ENCODE measurements at regions not wholly inside any gene's neighbourhood (a gene's known extent, or its start where the extent isn't known, plus 50 kb on each side); places are given as distances from the start of the nearest gene placed in this dataset.
"Not testable (repeated sequence)": the region's sequence is repeated elsewhere in the genome, so short reads cannot be mapped to it uniquely, and the experiment has no call there.

DNA sequence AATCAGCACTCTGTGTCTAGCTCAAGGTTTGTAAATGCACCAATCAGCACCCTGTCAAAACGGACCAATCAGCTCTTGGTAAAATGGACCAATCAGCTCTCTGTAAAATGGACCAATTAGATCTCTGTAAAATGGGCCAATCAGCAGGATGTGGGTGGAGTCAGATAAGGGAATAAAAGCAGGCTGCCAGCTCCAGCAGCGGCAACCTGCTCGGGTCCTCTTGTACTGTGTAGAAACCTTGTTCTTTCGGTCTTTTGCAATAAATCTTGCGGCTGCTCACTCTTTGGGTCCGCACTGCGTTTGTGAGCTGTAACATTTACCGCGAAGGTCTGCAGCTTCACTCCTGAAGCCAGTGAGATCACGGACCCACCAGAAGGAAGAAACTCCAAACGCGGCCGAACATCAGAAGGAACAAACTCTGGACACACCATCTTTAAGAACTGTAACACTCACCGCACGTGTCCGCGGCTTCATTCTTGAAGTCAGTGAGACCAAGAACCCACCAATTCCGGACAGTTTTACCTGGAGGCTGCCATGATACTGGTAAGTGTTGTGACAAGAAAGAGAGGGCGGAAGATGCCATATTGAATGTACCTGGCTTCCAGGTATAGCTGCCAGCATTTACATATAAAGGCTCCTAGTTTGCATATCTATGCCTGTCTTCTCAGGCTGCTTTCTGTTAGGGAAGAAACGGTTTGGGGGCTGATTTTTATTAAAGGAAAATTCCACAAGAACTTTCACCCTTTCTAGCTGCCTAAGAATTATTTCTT, 758.5 kb upstream of the CTNND2 start:
- Histone ChIP-seq H2AFZ (ENCODE audit: low read length) (no peak overlapping the region), H3K9me3 (ENCODE audit: low read length) (no peaks in the 10 kb centered on the region; the same call in 1 of the 2 replicates), H4K20me1 (ENCODE audit: insufficient read depth, low read length) (no peaks in the 10 kb centered on the region), H3K4me2 (ENCODE audit: low read length) (no peak overlapping the region), H3K79me2 (ENCODE audit: insufficient read depth, low read depth, low read length) (no peaks in the 10 kb centered on the region), H3K27ac (ENCODE audit: low read depth, low read length, poor library complexity, severe bottlenecking) (no peak overlapping the region), H3K4me1 (ENCODE audit: insufficient read depth, low read length, poor library complexity, severe bottlenecking) (no peaks in the 10 kb centered on the region), H3K4me3 (ENCODE audit: low read depth, low read length, poor library complexity, severe bottlenecking) (no peak overlapping the region), H3K36me3 (ENCODE audit: insufficient read depth, low read length) (no peaks in the 10 kb centered on the region), H3K9me2 (ENCODE audit: insufficient read depth, low read length) (no peaks in the 10 kb centered on the region)
- intact Hi-C loops (cut with micrococcal nuclease; ENCODE audit: unreplicated experiment) = no loop called here
- TF ChIP-seq, protein P1, sequence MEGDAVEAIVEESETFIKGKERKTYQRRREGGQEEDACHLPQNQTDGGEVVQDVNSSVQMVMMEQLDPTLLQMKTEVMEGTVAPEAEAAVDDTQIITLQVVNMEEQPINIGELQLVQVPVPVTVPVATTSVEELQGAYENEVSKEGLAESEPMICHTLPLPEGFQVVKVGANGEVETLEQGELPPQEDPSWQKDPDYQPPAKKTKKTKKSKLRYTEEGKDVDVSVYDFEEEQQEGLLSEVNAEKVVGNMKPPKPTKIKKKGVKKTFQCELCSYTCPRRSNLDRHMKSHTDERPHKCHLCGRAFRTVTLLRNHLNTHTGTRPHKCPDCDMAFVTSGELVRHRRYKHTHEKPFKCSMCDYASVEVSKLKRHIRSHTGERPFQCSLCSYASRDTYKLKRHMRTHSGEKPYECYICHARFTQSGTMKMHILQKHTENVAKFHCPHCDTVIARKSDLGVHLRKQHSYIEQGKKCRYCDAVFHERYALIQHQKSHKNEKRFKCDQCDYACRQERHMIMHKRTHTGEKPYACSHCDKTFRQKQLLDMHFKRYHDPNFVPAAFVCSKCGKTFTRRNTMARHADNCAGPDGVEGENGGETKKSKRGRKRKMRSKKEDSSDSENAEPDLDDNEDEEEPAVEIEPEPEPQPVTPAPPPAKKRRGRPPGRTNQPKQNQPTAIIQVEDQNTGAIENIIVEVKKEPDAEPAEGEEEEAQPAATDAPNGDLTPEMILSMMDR (conservative IDR thresholded peaks at IDR 0.05; ENCODE audit: low read length) = no peak
- TF ChIP-seq EZH2phosphoT487 (IDR thresholded peaks at IDR 0.05; ENCODE audit: borderline replicate concordance, low read depth, low read length) = no peak
- no peak for DNase-seq (ENCODE audit: low spot score)
- POLR2A ChIA-PET = no interaction called here
- CTCF ChIA-PET (ENCODE audit: unreplicated experiment) = no interaction called here
- no TSS peak for BruUV-seq (replicated peaks)

DNA sequence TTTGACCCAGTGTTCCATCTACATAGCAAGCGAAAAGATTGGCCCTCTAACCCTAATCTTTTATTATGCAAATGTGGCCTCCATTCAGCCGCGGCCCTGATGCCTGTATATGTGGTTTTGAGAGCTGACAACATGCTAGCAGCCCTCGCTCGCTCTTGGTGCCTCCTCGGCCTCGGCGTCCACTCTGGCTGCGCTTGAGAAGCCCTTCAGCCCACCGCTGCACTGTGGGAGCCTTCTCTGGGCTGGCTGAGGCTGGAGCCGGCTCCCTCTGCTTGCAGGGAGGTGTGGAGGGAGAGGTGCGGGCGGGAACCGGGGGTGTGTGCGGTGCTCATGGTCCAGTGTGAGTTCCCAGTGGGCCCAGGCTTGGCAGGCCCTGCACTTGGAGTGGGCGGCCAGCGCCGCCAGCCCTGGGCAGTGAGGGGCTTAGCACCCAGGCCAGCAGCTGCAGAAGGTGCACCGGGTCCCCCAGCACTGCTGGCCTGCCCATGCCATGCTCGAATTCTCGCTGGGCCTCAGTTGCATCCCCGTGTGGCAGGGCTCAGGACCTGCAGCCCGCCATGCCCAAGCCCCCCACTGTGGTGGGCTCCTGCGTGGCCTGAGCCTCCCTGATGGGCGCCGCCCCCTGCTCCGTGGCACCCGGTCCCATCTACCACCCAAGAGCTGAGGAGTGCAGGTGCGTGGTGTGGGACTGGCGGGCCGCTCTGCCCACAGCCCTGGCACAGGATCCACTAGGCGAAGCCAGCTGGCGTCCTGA, 757.5 kb upstream of the CTNND2 start:
- CTCF ChIA-PET (ENCODE audit: unreplicated experiment) = no interaction called here
- Histone ChIP-seq H3K9me2 (ENCODE audit: insufficient read depth, low read length) (no peaks in the 10 kb centered on the region), H3K36me3 (ENCODE audit: insufficient read depth, low read length) (no peaks in the 10 kb centered on the region), H3K4me1 (ENCODE audit: insufficient read depth, low read length, poor library complexity, severe bottlenecking) (no peaks in the 10 kb centered on the region), H3K4me3 (ENCODE audit: low read depth, low read length, poor library complexity, severe bottlenecking) (no peak overlapping the region), H2AFZ (ENCODE audit: low read length) (no peak overlapping the region), H3K4me2 (ENCODE audit: low read length) (no peak overlapping the region), H3K27ac (ENCODE audit: low read depth, low read length, poor library complexity, severe bottlenecking) (no peak overlapping the region), H3K79me2 (ENCODE audit: insufficient read depth, low read depth, low read length) (no peaks in the 10 kb centered on the region), H3K9me3 (ENCODE audit: low read length) (no peaks in the 10 kb centered on the region; the same call in 1 of the 2 replicates), H4K20me1 (ENCODE audit: insufficient read depth, low read length) (no peaks in the 10 kb centered on the region)
- POLR2A ChIA-PET = no interaction called here
- BruUV-seq (replicated peaks) = no TSS peak
- DNase-seq (ENCODE audit: low spot score) = no peak
- no peak for TF ChIP-seq EZH2phosphoT487 (IDR thresholded peaks at IDR 0.05; ENCODE audit: borderline replicate concordance, low read depth, low read length)
- TF ChIP-seq, protein P1 (conservative IDR thresholded peaks at IDR 0.05; ENCODE audit: low read length) = no peak
- intact Hi-C loops (cut with micrococcal nuclease; ENCODE audit: unreplicated experiment) = no loop called here

DNA sequence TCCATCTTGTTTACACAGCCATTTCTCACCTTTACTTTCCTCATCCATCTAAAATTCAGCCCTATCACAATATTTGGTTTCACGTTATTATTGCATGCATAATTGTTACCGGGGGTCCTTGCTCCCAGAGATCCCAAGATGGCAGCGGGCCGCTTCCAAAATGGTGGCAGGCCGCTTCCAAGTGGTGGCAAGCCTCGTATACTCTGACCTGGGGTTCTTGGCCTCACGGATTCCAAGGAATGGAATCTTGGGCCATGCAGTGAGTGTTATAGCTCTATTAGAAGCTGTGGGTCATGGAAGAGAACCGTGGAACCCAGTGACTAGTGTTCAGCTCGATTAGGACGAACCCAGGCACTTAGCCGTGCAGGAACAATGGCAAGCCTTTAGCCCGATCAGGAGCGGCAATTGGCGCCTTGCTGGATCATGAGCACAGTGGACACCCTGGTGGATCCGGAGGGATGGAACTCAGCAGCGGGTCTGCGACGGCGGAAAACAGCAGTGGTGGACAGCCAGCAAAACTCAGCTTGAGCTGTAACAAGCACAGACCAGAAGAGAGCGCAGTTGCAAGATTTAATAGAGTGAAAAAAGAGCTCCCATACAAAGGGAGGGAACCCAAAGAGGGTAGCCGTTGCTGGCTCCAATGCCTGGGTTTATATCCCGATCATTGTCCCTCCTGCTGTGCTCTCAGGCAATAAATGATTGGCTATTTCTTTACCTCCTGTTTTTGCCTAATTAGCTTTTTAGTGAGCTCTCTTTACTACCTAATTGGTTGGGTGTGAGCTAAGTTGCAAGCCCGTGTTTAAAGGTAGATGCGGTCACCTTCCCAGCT, 756.2 kb upstream of the CTNND2 start:
- H3K4me3 ChIP-seq (ENCODE audit: low read depth, low read length, poor library complexity, severe bottlenecking); H3K27ac ChIP-seq (ENCODE audit: low read depth, low read length, poor library complexity, severe bottlenecking); H3K79me2 ChIP-seq (ENCODE audit: insufficient read depth, low read depth, low read length); H3K36me3 ChIP-seq (ENCODE audit: insufficient read depth, low read length); H2AFZ ChIP-seq (ENCODE audit: low read length); H3K9me2 ChIP-seq (ENCODE audit: insufficient read depth, low read length); CTCF ChIA-PET (ENCODE audit: unreplicated experiment); H3K9me3 ChIP-seq (ENCODE audit: low read length); H3K4me2 ChIP-seq (ENCODE audit: low read length); DNase-seq (ENCODE audit: low spot score); H4K20me1 ChIP-seq (ENCODE audit: insufficient read depth, low read length); intact Hi-C loops (cut with micrococcal nuclease; ENCODE audit: unreplicated experiment); H3K4me1 ChIP-seq (ENCODE audit: insufficient read depth, low read length, poor library complexity, severe bottlenecking); BruUV-seq (replicated peaks); POLR2A ChIA-PET: not testable (repeated sequence)
